GM18861 (cell line): ENCODE measurements at regions not wholly inside any gene's neighbourhood (a gene's known extent, or its start where the extent isn't known, plus 50 kb on each side); places are given as distances from the start of the nearest gene placed in this dataset.

ENCODE experiments used
- ATAC-seq: cut with Tn5 transposase; IDR thresholded peaks from one replicate; pipeline ENCODE4 v1.9.1; 2021; ENCODE audit not compliant: unreplicated experiment

DNA sequence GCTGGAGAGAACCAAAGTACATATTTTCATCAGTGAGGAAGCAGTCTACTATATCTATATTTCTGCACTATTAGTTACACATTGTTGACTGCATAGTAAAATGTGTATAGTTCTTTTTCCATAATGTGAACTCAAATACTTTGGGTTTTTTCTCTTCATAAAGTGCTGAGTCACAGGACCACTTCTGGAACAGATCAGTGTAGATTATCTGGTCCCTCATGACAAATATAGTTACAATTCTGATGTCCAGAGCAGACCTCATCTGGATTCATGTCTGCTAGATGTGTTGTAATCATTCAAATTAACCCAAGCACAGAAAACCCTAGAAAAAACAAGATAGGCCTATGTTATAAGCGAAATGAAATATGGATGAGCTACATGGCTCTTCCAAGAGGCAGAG lies 171.4 kb downstream of the SUCLA2 start:
- ATAC-seq: no peak

- ATAC-seq: no peak
Measured at GRCh38 chr13:47826471-47826870, 174.6 kb downstream of the SUCLA2 start.

DNA sequence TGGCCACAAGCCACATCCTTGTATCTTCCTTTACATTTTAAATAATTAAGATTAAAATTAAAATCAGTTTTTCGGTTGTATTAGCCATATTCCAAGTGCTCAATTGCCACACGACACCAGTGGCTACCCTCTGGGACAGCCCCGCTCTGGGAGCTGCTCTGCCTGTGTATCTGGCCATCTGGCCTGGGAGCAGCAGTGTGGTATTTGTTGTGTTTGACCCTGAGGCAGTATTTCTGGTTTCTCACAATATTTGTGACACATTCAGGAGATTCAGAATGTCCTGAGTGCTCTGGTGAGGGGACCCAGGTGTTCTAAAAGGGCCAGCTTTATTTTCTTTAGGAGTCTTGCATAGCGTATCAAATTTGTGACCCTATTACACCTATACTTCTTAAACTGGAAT lies 179.0 kb downstream of the SUCLA2 start:
- ATAC-seq: no peak

- no peak for ATAC-seq
Measured at GRCh38 chr13:47816831-47817230, 184.2 kb downstream of the SUCLA2 start.

DNA sequence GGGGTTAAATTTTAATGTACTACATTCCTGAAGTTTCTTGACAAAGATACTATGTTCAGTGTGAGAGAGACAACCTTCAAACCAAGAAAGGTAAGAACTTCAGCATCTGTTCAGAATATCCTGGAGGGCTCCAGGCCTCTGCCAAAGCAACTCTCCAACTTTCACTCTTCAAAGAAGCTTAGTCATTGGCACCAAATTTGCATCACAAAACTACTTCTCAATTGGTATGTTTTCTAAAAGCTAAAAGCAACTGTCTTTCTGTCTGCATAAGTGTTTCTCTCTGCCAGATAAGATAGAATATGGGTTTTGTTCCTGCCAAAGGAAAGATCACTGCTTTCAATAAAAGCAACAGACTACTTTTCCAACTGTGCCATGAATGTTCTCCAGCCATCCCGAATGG lies 187.4 kb downstream of the SUCLA2 start:
- no peak for ATAC-seq

DNA sequence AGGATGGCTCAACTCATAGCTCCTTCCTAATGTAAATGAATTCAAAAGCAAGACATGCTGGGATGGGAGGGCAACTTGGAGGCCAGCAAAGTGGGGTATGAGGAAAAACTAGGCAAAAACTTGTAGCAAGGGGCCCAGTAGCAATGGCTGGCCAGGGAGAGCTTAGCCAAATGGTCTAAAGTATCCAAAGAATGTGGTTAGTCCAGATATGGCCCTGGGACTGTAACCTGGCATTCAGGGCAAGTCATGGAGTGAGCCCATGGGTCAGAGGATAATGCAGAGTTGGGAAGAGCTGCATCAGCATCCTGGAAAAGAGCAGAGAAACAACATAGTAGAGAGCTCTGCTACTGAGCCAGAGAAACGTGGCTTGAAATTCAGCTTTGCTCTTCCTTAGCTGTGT lies 191.7 kb downstream of the SUCLA2 start:
- no peak for ATAC-seq

DNA sequence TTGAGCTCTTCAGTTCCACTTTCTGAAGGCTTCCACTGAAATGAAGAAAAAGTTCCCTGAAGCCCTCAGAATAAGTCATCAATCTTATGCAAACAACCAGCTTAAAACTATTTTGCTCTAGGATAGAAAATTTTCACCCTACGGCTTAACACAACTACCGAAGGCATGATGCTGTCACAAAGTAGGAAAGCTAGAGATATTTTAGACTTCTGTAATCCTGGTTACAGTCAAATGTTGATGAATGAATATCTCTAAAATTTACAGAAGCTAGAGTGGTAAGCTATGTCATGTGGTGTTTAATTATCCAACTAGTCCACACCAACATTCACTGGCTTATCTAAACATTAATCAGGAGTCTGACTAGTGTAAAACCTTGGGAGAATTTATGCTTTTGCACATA lies 197.9 kb downstream of the SUCLA2 start:
- no peak for ATAC-seq

DNA sequence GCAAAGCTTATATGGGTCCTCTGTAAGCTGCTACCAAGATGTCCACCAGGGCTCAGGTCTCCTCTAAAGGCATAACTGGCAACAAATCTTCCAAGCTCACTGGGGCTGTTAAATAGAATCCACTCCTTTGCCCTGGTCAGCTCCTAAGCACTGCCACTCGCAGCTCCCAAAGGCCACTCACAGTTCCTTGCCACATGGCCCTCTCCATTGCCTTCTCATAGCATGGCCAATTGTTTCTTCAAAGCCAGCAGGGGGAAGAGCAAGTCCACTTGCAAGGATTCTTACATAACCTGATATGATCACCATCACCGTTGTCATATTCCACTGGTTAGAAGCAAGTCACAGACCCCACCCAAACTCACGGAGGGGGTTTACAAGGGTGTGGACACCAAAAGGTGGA lies 199.5 kb downstream of the SUCLA2 start:
- ATAC-seq: no peak

DNA sequence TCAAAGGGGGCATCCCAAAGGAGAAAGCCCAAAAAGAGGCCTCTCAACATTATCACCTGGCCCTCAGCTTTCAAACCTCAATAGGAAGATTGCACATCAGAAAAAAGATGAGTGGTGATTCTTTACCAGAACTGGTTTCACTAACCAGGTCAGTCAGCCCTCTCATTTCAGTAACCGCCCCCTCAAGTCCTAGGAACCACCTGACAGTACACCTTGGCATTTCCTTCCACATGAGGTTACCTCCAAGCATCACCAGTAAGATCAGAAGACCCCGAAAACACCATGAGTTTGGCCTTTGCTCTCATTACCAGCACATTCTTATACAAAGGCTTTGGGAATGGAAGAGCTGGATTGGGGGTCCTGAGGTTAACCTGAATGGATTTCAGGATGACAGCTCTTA lies 200.5 kb downstream of the SUCLA2 start:
- no peak for ATAC-seq

- no peak for ATAC-seq
Measured at GRCh38 chr13:47798906-47799305, 202.2 kb downstream of the SUCLA2 start.

GRCh38 chr13:47798194-47798593 lies 202.9 kb downstream of the SUCLA2 start:
- ATAC-seq: no peak

DNA sequence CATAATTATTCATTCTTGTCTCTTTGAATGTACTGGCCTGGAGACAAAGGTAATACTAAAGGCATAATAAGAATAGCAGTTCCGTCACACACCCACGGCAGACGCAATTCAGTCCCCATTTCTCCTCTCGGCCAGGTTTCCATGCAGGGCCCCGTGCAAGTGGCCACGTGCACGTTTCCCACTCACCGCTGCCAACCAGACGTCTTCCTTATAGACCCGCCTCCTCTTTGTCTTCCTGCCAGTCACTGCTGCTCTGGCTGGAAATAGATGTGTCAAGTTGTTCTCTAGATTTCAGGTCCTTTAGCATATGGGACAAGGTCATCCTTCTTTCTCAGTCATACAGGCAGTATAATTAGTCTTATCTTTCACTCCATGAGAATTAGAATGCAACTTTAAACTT lies 204.3 kb downstream of the SUCLA2 start:
- ATAC-seq: no peak

DNA sequence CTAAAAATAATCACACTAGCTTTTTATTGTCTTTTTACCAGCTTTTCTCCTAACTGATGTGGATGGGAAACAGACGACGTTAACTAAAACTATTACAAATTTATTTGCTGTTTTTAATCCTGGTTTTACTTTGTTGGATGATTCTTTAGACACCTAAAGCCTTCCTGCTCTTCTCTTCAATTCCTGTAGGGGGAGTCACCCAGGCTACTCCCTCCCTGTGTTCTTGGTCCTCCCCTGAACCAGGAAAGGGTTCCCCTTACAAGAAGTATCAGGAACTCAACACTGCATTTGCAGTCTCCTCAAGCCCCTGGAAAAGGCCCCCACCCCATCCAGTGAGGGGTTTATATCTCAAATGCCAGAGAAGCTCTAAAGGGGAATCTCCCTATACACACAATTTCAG lies 206.1 kb downstream of the SUCLA2 start:
- ATAC-seq: no peak

DNA sequence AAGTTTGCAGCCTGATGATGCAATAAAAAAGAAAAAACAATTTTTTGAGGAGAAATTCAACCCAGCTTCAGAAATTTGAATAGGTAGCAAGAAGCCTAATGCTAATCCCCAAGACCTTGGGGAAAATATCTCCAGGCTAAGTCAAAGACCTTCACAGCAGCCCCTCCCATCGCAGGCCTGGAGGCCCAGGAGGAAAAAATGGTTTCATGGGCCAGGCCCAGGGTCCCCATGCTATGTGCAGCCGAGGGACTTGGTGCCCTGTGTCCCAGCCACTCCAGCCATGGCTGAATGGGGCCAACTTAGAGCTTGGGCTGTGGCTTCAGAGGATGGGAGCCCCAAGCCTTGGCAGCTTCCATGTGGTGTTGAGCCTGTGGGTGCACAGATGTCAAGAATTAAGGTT lies 210.3 kb downstream of the SUCLA2 start:
- ATAC-seq: no peak

DNA sequence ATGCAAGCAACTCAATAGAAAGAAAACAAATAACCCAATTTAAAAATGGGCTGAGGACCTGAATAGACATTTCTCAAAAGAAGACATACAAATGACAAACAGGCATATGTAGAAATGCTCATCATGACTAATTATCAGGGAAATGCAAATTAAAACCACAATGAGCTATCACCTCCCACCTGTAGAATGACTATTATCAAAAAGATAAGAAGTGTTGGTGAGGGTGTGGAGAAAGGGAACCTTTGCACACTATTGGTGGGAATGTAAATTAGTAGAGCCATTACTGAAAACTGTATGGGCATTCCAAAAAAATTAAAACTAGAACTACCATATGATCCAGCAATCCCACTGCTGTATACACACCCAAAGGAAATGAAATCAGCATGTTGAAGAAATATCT lies 212.2 kb downstream of the SUCLA2 start:
- ATAC-seq: no peak

GRCh38 chr13:47774671-47774994 lies 226.4 kb downstream of the SUCLA2 start:
- ATAC-seq: no peak

GRCh38 chr13:47764817-47765216 lies 236.3 kb downstream of the SUCLA2 start:
- ATAC-seq: no peak

GRCh38 chr13:47757466-47758080 lies 243.5 kb downstream of the SUCLA2 start:
- ATAC-seq: no peak

DNA sequence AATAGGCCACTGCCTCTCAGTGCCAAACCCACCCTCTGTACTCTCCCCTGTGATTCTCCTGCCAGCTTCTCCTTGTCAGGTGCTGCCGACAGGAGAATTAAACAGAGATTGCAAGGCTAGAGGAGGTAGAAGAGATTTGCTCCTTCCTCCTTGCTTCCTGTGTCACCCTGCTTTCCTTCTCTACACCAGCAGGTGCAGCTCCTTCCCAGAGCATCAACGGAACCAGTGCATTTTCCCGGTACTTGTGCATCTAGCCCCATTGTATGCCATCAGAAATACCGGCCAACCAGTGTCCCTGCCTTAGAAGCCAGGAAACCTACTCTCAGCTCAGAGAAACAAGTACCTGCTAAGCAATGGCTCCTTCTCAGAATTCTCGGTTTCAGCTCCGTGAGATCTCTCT lies 253.2 kb downstream of the SUCLA2 start:
- ATAC-seq: no peak

DNA sequence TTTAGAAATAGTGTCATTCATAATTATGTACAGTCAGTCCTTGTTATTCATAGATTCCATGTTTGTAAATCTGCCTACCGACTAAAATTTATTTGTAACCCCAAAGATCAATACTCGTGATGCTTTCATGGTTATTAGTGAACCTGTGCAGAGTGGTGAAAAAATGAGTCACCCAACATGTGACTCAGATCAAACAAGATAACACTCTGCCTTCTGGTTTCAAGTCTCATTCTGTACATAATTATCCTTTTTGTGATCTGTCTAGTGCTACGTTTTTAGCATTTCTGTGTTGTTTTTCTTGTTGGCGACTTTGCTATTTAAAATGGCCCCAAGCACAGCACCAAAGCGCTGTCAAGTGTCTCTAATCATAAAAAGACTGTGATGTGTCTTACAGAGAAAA lies 274.7 kb downstream of the SUCLA2 start:
- no peak for ATAC-seq

- ATAC-seq: no peak
Measured at GRCh38 chr13:47723898-47724297, 277.2 kb downstream of the SUCLA2 start.

- no peak for ATAC-seq
Measured at GRCh38 chr13:47719164-47719563, 281.9 kb downstream of the SUCLA2 start.

DNA sequence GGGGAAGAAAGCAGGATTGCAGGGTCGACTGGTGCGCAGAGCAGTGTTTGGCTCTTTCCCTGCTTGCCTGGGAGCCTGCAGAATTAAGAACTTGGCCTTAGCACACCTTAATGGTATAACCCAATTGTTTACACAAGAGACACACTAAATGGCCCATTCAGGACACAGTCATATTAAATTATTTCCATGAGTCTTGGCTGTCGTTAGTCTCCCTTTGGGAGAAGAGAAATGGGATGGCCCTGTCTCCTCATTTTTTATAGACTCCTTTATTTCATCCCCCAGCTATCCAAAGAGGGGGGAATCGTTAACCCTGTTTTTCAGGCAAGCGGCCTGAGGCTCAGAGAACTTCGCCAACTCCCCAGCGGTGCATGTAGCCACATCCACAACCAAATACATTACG lies 282.5 kb downstream of the SUCLA2 start:
- ATAC-seq: no peak

GRCh38 chr13:47708386-47708785 lies 292.7 kb downstream of the SUCLA2 start:
- ATAC-seq: no peak
